ENCODE measurements at regions not wholly inside any gene's neighbourhood (a gene's known extent, or its start where the extent isn't known, plus 50 kb on each side); places are given as distances from the start of the nearest gene placed in this dataset.

GRCh38 chr1:30402031-30402430 is 321.4 kb downstream of the MATN1 start:
- H3K27ac Mint-ChIP-seq (ENCODE audit: unreplicated experiment) = no peak overlapping the region
- Histone ChIP-seq H3K36me3 (ENCODE audit: insufficient read depth, low read length) (no peaks in the 10 kb centered on the region), H2AFZ (ENCODE audit: low read depth, low read length) (no peak overlapping the region), H3K9me3 (ENCODE audit: insufficient read depth, low read depth, low read length) (no peaks in the 10 kb centered on the region), H3K4me1 (ENCODE audit: insufficient read depth, low read length) (peaks cover 7% of the 10 kb centered on the region), H3K79me2 (ENCODE audit: insufficient read depth, low read length) (no peaks in the 10 kb centered on the region), H3K27me3 (ENCODE audit: insufficient read depth, low read length) (peaks cover 2% of the 10 kb centered on the region), H4K20me1 (ENCODE audit: insufficient read depth, low read length) (no peaks in the 10 kb centered on the region), H3K27ac (ENCODE audit: low read depth, low read length) (no peak overlapping the region), H3K4me2 (ENCODE audit: low read length) (no peak overlapping the region), H3K9ac (ENCODE audit: low read length) (no peak overlapping the region), H3K4me3 (ENCODE audit: insufficient read depth, low read depth, low read length) (no peak overlapping the region)
- peaks cover 5% of the 10 kb centered on the region for H3K4me1 Mint-ChIP-seq (ENCODE audit: low read depth, unreplicated experiment)
- H3K9me3 Mint-ChIP-seq (ENCODE audit: unreplicated experiment) = no peaks in the 10 kb centered on the region
- DNase-seq (ENCODE audit: low read depth) = no peak
- H3K36me3 Mint-ChIP-seq (ENCODE audit: low read depth, unreplicated experiment) = no peaks in the 10 kb centered on the region
- no peak overlapping the region for H3K4me3 Mint-ChIP-seq (ENCODE audit: unreplicated experiment)
- no peak for FAIRE-seq
- no peak for TF ChIP-seq EZH2 (IDR thresholded peaks at IDR 0.05; ENCODE audit: insufficient read depth, low read length)
- no peak for TF ChIP-seq CTCF (IDR thresholded peaks at IDR 0.05; ENCODE audit: insufficient read depth, low read depth, low read length)
- H3K27me3 Mint-ChIP-seq (ENCODE audit: low read depth, unreplicated experiment) = peaks cover 54% of the 10 kb centered on the region

- H3K4me1 Mint-ChIP-seq (ENCODE audit: low read depth, unreplicated experiment) = peaks cover 2% of the 10 kb centered on the region
- DNase-seq (ENCODE audit: low read depth) = no peak
- H3K9me3 Mint-ChIP-seq (ENCODE audit: unreplicated experiment) = no peaks in the 10 kb centered on the region
- Histone ChIP-seq H3K4me1 (ENCODE audit: insufficient read depth, low read length) (no peaks in the 10 kb centered on the region), H3K79me2 (ENCODE audit: insufficient read depth, low read length) (no peaks in the 10 kb centered on the region), H3K27me3 (ENCODE audit: insufficient read depth, low read length) (peaks cover 2% of the 10 kb centered on the region), H3K4me3 (ENCODE audit: insufficient read depth, low read depth, low read length) (no peak overlapping the region), H4K20me1 (ENCODE audit: insufficient read depth, low read length) (no peaks in the 10 kb centered on the region), H3K9ac (ENCODE audit: low read length) (no peak overlapping the region), H2AFZ (ENCODE audit: low read depth, low read length) (no peak overlapping the region), H3K36me3 (ENCODE audit: insufficient read depth, low read length) (no peaks in the 10 kb centered on the region), H3K4me2 (ENCODE audit: low read length) (no peak overlapping the region), H3K9me3 (ENCODE audit: insufficient read depth, low read depth, low read length) (no peaks in the 10 kb centered on the region), H3K27ac (ENCODE audit: low read depth, low read length) (no peak overlapping the region)
- TF ChIP-seq EZH2 (IDR thresholded peaks at IDR 0.05; ENCODE audit: insufficient read depth, low read length) (no peak), CTCF (IDR thresholded peaks at IDR 0.05; ENCODE audit: insufficient read depth, low read depth, low read length) (no peak)
- H3K27me3 Mint-ChIP-seq (ENCODE audit: low read depth, unreplicated experiment) = peaks cover 45% of the 10 kb centered on the region
- H3K4me3 Mint-ChIP-seq (ENCODE audit: unreplicated experiment) = no peak overlapping the region
- no peak for FAIRE-seq
- no peak overlapping the region for H3K27ac Mint-ChIP-seq (ENCODE audit: unreplicated experiment)
- H3K36me3 Mint-ChIP-seq (ENCODE audit: low read depth, unreplicated experiment) = no peaks in the 10 kb centered on the region
These were observed 322.9 kb downstream of the MATN1 start for GRCh38 chr1:30400507-30400906.

- no peaks in the 10 kb centered on the region for H3K36me3 Mint-ChIP-seq (ENCODE audit: low read depth, unreplicated experiment)
- no peaks in the 10 kb centered on the region for H3K9me3 Mint-ChIP-seq (ENCODE audit: unreplicated experiment)
- H3K79me2 ChIP-seq (ENCODE audit: insufficient read depth, low read length) = no peaks in the 10 kb centered on the region
- no peak overlapping the region for H3K4me3 Mint-ChIP-seq (ENCODE audit: unreplicated experiment)
- no peak overlapping the region for H3K27ac Mint-ChIP-seq (ENCODE audit: unreplicated experiment)
- H3K9me3 ChIP-seq (ENCODE audit: insufficient read depth, low read depth, low read length) = no peaks in the 10 kb centered on the region
- no peak overlapping the region for H3K9ac ChIP-seq (ENCODE audit: low read length)
- no peak overlapping the region for H3K27ac ChIP-seq (ENCODE audit: low read depth, low read length)
- TF ChIP-seq EZH2 (IDR thresholded peaks at IDR 0.05; ENCODE audit: insufficient read depth, low read length) = no peak
- no peak for TF ChIP-seq CTCF (IDR thresholded peaks at IDR 0.05; ENCODE audit: insufficient read depth, low read depth, low read length)
- H3K4me1 ChIP-seq (ENCODE audit: insufficient read depth, low read length) = no peaks in the 10 kb centered on the region
- H3K4me3 ChIP-seq (ENCODE audit: insufficient read depth, low read depth, low read length) = no peak overlapping the region
- H3K36me3 ChIP-seq (ENCODE audit: insufficient read depth, low read length) = no peaks in the 10 kb centered on the region
- H3K27me3 Mint-ChIP-seq (ENCODE audit: low read depth, unreplicated experiment) = peaks cover 41% of the 10 kb centered on the region
- H3K27me3 ChIP-seq (ENCODE audit: insufficient read depth, low read length) = peaks cover 3% of the 10 kb centered on the region
- DNase-seq (ENCODE audit: low read depth) (no peak), FAIRE-seq (no peak)
- H3K4me1 Mint-ChIP-seq (ENCODE audit: low read depth, unreplicated experiment) = peaks cover 2% of the 10 kb centered on the region
- H3K4me2 ChIP-seq (ENCODE audit: low read length) = no peak overlapping the region
- H4K20me1 ChIP-seq (ENCODE audit: insufficient read depth, low read length) = no peaks in the 10 kb centered on the region
- H2AFZ ChIP-seq (ENCODE audit: low read depth, low read length) = no peak overlapping the region
These were observed 324.4 kb downstream of the MATN1 start for GRCh38 chr1:30399026-30399425.
